Activated CD4-positive, alpha-beta T cell treated with anti-CD3 and anti-CD28 coated beads, Interleukin-2, Interleukin-4, amounts not matched to agents 100 ng/mL and 50 ng/mL, durations not matched to agents 16 hours and 8 hours (primary cell): ENCODE measurements at regions not wholly inside any gene's neighbourhood (a gene's known extent, or its start where the extent isn't known, plus 50 kb on each side); places are given as distances from the start of the nearest gene placed in this dataset.

Experiments used
- DNase-seq: peaks from one replicate; pipeline ENCODE4 v3.0.0-alpha.2; 2020; ENCODE audit warnings: low spot score

DNA sequence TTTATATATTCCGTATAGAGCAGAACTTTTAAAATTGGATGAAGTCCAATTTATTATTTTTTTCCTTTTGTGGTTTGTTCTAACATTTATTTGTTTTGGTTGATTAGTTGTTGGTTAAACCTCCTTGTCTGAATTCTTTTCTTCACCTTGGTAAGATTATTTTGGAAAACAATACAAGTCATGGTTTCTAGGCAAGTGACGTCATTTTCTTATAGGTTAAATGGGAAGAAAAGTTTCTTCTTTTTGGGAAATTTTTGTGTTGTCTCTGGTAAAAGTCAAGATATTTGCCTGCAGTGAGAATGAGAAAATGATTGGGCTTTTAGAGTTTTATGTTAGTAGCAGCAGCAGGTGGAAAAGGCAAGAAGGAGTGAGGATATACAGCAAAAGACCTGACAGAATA, 197.9 kb downstream of the OTOR start:
- no peak for DNase-seq

DNA sequence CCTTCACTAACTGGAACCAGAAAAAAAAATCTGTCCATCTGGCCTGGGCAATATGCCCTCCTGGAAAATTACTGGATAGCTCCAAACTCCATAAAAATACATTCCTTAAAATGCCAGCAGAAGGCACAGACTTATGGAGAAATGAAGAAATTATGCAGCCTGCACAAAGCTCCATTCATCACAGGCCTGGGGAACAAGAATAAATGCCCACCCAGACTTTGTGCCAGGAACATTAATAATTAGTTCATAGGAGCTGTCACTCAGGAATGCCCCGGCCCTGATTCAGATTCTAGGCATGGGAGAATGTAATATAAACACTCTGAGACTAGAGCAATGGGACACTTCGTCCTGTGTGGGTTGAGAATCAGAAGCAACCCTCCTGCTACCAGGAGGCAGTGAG, 199.3 kb downstream of the OTOR start:
- no peak for DNase-seq

DNA sequence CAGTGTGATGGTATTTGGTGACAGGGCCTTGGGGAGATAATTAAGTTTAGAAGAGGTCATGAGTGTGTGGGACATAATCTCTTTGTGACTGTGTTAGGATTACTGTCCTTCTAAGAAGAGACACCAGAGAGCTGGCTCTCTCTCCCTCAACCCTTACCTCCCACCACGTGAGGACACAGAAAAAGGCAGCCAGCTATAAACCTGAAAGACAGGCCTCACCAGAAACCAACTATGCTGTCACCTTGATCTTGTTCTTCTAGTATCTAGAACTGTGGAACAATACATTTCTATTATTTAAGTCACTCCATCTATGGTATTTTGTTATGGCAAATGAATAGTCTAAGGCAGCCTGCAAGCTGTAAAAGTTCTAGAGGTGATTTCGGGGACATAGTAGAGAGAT, 203.7 kb downstream of the OTOR start:
- no peak for DNase-seq

DNA sequence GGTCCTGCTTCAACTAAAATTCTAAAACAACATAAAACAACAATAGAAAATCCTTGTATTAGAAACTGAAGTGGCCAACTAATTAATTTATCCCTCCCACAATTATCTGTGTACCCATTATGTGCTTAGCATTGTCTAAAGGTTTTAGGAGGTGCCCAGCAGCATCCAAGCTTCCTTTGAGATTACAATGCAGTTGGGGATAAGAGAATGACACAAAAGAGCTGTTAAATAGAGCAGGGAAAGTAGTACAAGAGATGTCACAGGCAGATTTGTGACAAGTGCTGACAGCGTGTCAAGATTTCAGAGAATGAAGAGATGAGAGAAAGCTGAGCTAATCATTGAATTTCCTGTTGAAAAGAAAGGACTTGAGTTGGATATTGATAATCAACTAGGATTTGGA, 204.8 kb downstream of the OTOR start:
- DNase-seq: no peak

DNA sequence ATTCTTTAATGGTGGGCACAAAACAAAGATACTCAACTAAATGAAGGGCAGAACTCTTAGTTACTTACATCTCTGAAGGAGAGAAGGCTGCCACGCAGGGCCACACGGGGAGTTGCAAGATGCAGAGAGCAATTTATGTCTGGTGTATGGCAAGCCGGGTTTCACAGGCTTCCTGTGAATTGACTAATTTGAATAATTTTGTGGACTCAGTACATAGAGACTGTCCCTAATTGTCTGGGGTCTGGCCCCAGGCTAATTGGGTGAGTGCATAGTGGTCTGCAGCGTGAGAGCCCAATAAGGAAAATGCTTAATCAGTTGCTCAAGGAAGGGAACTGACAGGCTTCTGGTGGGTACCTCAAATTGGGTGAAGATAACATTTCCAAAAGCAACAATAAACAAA, 205.7 kb downstream of the OTOR start:
- no peak for DNase-seq

DNA sequence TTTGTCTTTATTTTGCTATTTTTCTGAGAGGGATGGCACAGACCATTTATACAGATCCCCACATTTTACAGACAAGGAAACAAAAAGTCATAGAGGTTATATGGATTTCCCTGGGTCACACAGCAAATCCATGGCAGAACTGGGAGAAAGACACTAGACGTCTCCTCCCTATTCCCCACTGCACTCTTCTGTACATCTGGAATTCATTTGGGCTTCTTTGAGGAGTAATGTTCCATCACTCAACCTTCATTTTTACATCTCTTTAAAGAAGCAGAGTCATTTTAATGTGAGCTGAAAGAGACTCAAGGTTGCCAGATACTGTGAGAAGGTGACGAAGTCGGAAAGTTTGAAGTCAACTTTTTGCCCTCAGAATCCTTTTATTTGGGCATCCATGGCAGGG, 207.3 kb downstream of the OTOR start:
- no peak for DNase-seq

DNA sequence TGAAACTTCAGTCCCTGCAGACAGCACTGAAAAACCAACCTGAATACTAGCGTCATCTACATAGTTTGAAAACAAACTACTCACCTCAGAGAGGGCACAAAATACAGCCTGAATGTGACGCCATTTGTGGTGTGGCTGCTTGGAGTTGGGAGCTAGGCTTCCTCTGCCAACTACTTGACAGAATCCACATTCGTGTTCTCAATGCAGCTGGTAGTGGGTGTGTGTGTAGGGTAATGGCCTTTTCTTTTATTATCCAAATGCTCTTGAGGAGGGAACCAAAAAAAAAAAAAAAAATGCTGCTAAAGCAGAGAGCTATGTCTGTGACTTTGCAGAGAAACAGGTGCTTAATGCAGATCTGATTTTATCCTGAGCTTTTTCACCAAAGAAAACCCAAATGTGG, 207.8 kb downstream of the OTOR start:
- DNase-seq: no peak

- no peak for DNase-seq
Observed at GRCh38 chr20:16965401-16965800, 217.2 kb downstream of the OTOR start.

GRCh38 chr20:16966276-16966880, 218.2 kb downstream of the OTOR start:
- no peak for DNase-seq

DNA sequence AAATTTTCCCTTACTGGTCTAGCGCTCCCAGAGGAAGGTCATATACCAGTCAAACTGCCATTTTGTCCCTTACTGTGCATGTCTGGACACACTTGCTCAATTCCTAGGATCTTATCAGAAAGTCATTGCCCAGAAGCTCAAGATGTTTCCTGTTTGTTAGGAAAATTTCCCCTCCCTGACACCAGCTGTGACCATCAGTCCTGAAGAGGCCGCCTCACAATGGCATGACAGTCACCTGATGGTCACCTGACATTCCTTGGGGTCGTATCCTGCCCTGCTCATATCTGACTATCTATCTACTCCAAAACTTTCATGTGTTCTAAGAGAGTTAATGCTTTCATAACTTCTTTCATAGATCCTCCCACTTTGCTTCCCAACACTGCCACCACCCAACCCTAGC, 219.9 kb downstream of the OTOR start:
- DNase-seq: no peak

GRCh38 chr20:16970776-16971175, 222.6 kb downstream of the OTOR start:
- no peak for DNase-seq

GRCh38 chr20:16974080-16974854, 226.1 kb downstream of the OTOR start:
- DNase-seq: no peak

DNA sequence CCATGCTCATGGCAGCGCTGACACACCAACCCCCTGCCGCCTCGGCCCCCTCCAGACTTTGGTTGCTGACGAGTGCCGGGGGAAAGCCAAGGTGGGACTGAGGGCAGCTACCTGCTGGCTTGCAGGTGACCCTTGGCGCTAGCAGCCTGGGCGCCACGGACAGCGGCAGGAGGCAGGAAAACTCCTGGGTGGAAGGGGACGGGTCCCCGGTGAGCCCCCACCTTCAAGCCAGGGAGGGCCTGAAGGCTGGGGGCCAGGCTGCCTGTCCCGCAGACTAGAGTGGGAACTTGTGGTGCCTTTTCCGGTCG, 226.7 kb downstream of the OTOR start:
- DNase-seq: no peak

DNA sequence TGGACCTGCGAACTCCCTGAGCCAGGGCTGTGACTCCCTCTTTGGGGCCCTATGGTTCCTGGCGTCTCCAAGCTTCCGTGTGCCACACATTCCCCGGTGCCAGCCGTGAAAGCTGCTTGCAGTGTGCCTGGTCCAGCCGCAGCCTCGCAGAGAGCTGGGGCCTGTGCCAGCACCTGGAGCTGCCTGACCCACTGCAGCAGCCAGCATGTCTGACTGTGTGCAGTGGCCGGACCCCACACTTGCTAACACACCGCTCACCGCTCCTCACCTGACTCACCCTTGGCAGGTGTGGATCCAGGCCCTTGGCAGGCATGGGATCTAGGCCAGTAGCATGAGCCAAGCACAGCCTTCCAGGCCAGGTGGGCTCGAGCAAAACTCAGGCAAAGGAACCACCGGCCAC, 227.5 kb downstream of the OTOR start:
- DNase-seq: no peak

DNA sequence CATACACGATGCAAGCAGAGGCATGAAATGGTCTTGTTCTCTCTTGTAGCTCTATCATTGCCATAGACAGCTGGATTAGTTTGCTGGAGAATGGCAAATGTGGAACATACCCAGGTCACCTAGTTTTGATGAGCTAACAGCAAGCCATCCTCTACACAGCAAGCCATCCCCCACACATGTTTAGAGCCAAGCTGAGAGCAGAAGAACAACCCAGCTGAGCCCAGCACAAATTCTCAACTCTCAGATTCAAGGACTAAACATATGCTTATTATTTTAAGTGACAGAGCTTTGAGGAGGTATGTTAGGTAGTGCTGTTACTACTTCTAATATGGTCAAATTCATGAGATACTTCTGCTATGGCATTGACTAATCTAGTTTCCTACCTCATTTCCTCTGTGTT, 230.3 kb downstream of the OTOR start:
- no peak for DNase-seq

- DNase-seq: no peak
Observed at GRCh38 chr20:16982091-16982726, 234.1 kb downstream of the OTOR start.

GRCh38 chr20:16984481-16984880, 236.3 kb downstream of the OTOR start:
- DNase-seq: no peak

GRCh38 chr20:17003170-17003870, 223.5 kb upstream of the PCSK2 start:
- no peak for DNase-seq

DNA sequence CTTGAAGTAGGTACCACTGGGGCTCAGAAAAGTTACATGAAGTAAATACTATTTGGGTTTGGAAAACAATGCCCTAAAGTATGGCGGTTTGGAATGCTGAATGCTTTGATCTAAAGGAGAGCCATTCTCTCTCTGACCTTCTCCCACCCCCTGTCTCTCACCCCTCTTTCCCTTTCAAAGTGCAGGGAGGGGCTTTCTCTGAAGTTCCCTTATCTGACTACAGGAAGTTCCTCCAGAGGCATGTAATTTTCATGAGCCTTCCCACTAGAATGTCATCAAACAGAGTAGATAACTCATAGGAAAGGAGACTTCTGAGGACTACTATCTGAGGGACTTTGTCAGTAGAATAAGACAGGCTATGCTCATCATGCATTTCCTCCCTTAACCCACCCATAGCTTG, 216.7 kb upstream of the PCSK2 start:
- DNase-seq: no peak

GRCh38 chr20:17012546-17013226, 214.2 kb upstream of the PCSK2 start:
- DNase-seq: no peak

GRCh38 chr20:17014217-17014616, 212.6 kb upstream of the PCSK2 start:
- no peak for DNase-seq

GRCh38 chr20:17014756-17015366, 212.0 kb upstream of the PCSK2 start:
- DNase-seq: no peak
